NCI-H82 treated with DMSO at 0.1 percent for 48 hours (cell line): ENCODE measurements at regions not wholly inside any gene's neighbourhood (a gene's known extent, or its start where the extent isn't known, plus 50 kb on each side); places are given as distances from the start of the nearest gene placed in this dataset.
"Not testable (repeated sequence)": the region's sequence is repeated elsewhere in the genome, so short reads cannot be mapped to it uniquely, and the experiment has no call there.

ENCODE experiments used
- DNase-seq: peaks from one replicate; lab custom pipeline; 2025; ENCODE audit not compliant: unreplicated experiment; lab: John Stamatoyannopoulos, UW

DNA sequence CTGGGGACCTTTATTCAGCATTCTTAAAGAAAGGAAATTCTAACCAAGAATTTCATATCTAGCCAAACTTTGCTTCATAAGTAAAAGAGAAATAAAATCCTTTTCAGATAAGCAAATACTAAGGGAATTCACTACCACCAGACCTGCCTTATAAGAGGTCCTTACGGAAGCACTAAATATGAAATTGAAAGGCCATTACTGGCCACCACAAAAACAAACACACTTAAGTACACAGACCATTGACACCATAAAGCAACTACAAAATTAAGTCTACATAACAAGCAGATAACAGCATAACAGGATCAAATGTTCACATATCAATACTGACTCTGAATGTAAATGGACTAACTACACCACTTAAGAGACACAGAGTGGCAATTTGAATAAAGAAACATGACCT, 361.4 kb upstream of the POU5F2 start:
- no peak for DNase-seq

GRCh38 chr5:94097384-94097783, 356.0 kb upstream of the POU5F2 start:
- DNase-seq: not testable (repeated sequence)

DNA sequence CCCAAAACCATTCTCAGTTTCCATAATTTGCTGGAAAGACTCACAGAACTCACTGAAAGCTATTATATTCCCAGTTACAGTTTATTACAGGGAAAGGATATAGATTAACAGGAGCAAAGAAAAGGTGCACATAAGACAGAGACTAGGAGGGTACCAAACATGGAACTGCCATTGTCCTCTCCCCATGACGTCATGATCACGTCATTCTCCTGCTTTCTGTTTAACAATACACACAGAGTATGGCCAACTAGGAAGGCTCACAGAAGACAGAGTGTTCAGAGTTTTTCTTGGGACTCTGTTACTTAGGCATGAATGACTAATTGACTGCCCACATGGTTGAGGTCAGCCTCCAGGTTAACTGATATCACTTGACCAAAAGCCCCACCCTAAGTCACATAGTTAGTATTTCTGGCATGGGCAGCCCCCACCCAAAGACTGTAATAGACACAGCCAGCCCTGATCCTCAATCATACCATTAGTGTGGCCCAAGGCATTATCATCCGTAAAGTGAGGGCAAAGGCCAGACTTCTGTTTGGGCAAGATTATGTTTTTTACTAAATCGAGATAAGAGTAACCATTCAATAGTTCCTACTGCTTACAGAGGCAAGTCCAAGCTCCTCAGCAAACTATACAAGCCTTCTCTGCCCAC, 353.5 kb upstream of the POU5F2 start:
- no peak for DNase-seq

GRCh38 chr5:94093300-94093699, 351.9 kb upstream of the POU5F2 start:
- DNase-seq: no peak

DNA sequence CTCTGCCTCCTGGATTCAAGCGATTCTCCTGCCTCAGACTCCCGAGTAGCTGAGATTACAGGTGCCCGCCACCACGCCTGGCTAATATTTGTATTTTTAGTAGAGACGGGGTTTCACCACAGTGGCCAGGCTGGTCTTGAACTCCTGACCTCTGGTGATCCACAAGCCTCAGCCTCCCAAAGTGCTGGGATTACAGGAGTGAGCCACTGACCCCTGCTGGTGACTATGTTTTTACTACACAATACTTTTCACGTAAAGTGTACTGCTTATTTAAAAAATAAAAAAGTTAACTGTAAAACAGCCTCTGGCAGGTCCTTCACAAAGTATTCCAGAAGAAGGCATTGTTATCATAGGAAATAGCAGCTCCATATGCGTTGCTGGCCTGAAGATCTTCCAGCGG, 345.2 kb upstream of the POU5F2 start:
- not testable (repeated sequence) for DNase-seq

GRCh38 chr5:94086194-94086593, 344.8 kb upstream of the POU5F2 start:
- no peak for DNase-seq

- no peak for DNase-seq
Measured at GRCh38 chr5:94082405-94082804, 341.0 kb upstream of the POU5F2 start.

DNA sequence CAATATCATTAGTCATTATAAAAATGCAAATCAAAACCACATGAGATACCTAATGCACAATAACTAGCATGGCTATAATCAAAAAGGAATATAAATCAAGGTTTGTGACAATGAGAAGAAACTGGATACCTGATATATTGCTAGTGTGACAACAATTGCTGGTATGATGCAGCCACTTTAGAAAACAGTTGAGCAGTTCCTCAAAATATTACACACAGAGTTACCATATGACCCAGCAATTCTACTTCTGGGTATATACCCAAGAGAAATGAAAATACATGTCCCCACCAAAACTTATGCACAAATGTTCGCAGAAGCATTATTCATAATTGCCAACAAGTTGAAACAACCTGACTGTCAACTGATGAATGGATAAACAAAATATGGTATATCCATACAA, 339.7 kb upstream of the POU5F2 start:
- no peak for DNase-seq

GRCh38 chr5:94080390-94080789, 339.0 kb upstream of the POU5F2 start:
- DNase-seq: no peak

- DNase-seq: no peak
Measured at GRCh38 chr5:94072116-94072515, 330.7 kb upstream of the POU5F2 start.

GRCh38 chr5:94066437-94067207, 325.2 kb upstream of the POU5F2 start:
- DNase-seq: no peak

DNA sequence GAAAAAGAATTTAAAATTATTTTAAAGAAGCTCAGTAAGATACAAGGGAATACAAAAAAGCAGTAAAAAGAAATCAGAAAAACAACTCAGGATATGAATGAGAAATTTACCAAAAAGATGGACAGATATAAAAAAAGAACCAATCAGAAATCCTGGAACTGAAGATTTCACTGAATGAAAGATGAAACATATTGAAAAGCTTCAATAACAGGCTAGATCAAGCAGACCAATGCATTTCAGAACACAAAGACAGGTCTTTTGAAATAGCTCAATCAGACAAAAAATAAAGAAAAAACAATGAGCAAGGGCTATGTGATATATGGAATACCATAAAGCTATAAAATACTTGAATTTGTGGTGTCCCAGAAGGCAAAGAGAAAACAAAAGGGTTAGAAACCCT, 322.6 kb upstream of the POU5F2 start:
- DNase-seq: no peak

DNA sequence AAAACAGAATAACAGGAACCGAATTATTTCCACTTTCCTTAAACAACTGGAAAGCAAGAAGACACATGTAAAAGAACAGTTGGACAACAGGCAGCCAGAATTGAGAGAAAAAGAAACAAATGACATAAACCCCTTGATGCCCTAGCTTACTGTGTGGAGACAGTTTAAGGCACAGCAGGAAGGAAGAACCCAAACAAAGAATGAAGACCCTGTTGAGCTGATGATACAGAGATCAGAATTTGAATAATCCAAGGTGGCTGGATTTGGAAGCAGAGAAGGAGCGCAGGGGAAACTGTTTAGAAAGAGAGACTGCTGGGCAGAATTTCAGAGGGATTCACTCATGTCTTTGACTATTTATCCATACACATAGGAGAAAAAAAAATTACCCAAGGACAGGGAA, 316.3 kb upstream of the POU5F2 start:
- DNase-seq: no peak

GRCh38 chr5:94057217-94057616, 315.8 kb upstream of the POU5F2 start:
- no peak for DNase-seq

GRCh38 chr5:94049307-94049922, 308.0 kb upstream of the POU5F2 start:
- DNase-seq: not testable (repeated sequence)

DNA sequence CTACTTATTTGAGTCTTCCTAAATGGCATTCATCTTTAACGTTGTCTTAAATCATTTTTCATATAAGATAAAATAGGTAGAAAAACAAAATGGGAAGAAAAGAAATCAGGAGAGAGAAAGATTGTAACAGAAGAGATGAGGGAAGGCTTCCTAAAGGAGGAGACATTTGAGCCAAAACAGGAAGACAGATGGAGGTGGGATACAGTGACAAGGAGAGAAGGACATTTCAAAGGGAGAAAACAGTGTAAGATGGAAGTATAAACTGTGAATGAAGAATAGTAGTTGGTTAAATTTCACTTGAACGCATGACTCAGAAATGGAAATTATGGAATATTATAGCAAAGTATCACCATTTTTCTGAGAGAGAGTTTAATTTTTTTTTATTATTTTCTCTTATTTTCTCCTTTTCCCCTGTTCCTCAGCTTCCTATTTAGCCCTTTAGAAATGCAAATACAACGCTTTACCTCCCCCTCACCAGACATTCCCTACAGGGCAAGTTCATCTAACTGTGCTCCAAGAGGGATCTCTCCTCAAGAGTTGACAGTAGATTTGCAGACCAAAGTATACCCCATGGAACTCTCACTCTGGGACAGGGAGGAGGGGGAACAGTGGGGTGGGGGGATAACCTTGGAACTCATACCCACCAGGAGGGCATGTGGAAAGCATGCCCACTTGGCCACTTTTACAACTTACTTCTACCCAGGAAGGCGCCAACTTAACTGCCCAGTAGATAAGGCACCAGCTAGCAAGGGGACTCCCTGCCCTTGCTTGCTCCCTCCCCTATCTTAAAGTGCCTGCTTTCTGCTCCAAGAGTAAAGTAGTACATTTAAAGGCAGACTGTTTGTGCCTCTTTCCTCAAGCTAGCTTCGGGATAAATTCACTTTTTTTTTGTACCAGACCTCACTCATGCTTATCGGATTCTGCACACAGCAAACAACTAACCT, 304.7 kb upstream of the POU5F2 start:
- DNase-seq: no peak

- DNase-seq: no peak
Measured at GRCh38 chr5:94043311-94043710, 301.9 kb upstream of the POU5F2 start.

GRCh38 chr5:94040591-94041148, 299.3 kb upstream of the POU5F2 start:
- DNase-seq: no peak

DNA sequence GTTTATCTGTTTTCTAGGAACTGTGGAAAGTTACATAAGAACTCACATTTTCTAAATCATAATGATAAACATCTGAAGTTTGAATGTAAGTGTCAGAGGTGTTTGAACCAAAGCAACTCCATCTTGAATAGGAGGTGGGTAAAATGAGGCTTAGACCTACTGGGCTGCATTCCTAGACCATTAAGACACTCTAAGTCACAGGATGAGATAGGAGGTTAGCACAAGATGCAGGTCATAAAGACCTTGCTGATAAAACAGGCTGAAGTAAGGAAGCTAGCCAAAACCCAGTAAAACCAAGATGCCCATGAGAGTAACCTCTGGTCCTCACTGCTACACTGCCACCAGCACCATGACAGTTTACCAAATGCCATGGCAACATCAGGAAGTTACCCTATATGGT, 297.7 kb upstream of the POU5F2 start:
- no peak for DNase-seq

DNA sequence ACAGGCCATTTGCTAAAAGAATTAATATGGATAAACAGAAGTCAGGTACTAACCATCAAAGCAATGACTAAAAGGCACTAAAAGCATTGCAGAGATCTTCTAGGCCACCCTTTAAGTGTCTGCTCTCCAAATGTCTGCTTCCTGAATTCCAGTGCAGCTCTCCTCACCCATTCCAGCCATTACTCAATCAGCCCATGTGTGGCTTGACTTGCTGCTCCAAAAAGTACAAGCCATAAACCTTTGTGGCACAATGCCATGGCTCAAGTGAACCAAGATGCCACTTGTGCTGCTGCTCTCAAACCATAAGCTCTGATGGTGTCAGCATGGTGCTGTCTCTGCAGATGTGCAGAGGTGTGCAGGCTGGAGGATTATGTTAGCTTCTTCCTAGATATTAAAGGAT, 290.2 kb upstream of the POU5F2 start:
- DNase-seq: no peak

DNA sequence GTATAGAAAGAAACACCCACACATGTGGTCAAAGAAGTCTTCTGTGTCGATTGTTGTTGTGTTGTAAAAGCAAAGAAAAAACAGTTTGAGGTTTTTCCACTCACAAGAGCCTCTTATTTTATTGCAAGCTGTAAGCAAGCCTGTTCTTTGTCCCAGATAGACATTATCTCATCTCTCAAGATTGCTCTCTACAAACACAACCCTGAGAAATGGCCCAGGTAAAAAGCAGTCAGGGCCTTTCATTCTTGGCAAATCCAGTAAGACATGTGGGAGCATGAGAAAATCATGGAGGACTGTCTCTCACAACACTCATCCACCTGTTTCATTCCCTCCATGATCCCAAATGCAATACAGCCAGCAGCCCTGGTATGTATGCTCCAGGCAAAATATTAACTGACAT, 286.6 kb upstream of the POU5F2 start:
- no peak for DNase-seq
